Colonic mucosa (tissue), 4 donors: ENCODE measurements at regions not wholly inside any gene's neighbourhood (a gene's known extent, or its start where the extent isn't known, plus 50 kb on each side); places are given as distances from the start of the nearest gene placed in this dataset.

ENCODE experiments used
- DNase-seq: peaks from one replicate; pipeline ENCODE4 v3.0.0-alpha.2; 2020
- H3K27ac ChIP-seq: fragments of 200-600 bp; one replicate; pipeline ENCODE4 v1.8.0; 2021
- H3K27me3 ChIP-seq: fragments of 200-600 bp; one replicate; pipeline ENCODE4 v1.8.0; 2021
- H3K36me3 ChIP-seq: fragments of 200-600 bp; one replicate; pipeline ENCODE4 v1.8.0; 2021
- H3K4me1 ChIP-seq: fragments of 200-600 bp; one replicate; pipeline ENCODE4 v1.8.0; 2021; ENCODE audit warnings: mild to moderate bottlenecking
- H3K4me3 ChIP-seq: fragments of 200-600 bp; one replicate; pipeline ENCODE4 v1.8.0; 2021
- H3K9ac ChIP-seq, 2 donors: one replicate each; pipeline ENCODE4 v1.7.0; 2013; ENCODE audit warnings: control low read depth in 2 of 2, low read depth in 2 of 2, low read length in 2 of 2
- H3K9me3 ChIP-seq: fragments of 200-600 bp; one replicate; pipeline ENCODE4 v1.8.0; 2021
- intact Hi-C: fragments of 100-400 bp; cut with DNase I; formaldehyde crosslinking; loops from one replicate; pipeline ENCODE4 v1.14.1; 2022
- TF ChIP-seq, protein P1 (sequence below): fragments of 200-600 bp; IDR thresholded peaks from one replicate; pipeline ENCODE4 v1.8.0; 2022; ENCODE audit warnings: antibody characterized with exemption, mild to moderate bottlenecking
- donor health status: healthy.
- donor health status: DM: no; HTN: no; CAD: no.
- donor health status: DM: no; HTN: no; CAD: no.

DNA sequence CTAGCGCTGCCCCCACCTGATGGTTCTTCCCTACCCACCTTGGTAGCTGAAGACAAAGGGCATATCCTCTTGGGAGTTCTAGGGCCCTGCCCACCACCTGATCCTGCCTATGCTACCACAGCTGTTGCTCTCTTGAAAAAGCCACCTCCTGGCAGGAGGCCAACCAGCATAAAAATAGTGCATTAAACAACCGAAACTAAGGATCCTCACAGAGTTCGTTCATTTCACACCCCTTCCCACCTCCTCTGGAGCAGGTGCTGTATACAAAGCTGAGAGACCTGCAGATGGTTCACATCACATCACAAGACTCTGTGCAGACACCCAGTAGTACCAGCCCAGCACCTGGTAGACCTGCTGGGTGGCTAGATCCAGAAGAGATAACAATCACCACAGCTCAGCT, 1348.0 kb upstream of the TMEFF2 start:
- Histone ChIP-seq H3K27ac (no peak overlapping the region), H3K27me3 (no peaks in the 10 kb centered on the region), H3K4me1 (no peaks in the 10 kb centered on the region), H3K4me3 (no peak overlapping the region), H3K36me3 (no peaks in the 10 kb centered on the region), H3K9me3 (no peaks in the 10 kb centered on the region), H3K9ac (no peak overlapping the region)
- DNase-seq = no peak
- intact Hi-C loops = no loop called here
- TF ChIP-seq, protein P1, sequence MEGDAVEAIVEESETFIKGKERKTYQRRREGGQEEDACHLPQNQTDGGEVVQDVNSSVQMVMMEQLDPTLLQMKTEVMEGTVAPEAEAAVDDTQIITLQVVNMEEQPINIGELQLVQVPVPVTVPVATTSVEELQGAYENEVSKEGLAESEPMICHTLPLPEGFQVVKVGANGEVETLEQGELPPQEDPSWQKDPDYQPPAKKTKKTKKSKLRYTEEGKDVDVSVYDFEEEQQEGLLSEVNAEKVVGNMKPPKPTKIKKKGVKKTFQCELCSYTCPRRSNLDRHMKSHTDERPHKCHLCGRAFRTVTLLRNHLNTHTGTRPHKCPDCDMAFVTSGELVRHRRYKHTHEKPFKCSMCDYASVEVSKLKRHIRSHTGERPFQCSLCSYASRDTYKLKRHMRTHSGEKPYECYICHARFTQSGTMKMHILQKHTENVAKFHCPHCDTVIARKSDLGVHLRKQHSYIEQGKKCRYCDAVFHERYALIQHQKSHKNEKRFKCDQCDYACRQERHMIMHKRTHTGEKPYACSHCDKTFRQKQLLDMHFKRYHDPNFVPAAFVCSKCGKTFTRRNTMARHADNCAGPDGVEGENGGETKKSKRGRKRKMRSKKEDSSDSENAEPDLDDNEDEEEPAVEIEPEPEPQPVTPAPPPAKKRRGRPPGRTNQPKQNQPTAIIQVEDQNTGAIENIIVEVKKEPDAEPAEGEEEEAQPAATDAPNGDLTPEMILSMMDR = no peak

DNA sequence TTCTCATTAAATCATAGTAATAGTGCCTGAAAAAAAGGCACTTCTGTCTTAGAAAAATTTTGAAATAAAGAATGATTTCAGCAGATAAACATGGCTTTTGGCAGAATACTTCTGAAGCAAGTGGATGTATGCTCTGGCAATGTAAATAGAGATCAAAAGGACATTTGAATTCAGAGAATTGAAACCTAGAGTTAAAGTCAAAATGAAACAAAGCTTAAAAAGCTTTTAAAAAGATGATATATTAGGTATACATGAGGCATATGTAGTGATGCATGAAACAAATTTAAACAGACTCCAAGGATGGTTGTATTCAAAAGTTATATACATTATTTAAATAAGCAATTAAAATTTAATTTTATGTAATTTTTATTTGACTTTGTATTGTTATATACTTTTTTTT, 1344.5 kb upstream of the TMEFF2 start:
- Histone ChIP-seq H3K9me3 (no peaks in the 10 kb centered on the region), H3K36me3 (no peaks in the 10 kb centered on the region), H3K4me3 (no peak overlapping the region), H3K9ac (no peak overlapping the region), H3K27me3 (no peaks in the 10 kb centered on the region), H3K4me1 (no peaks in the 10 kb centered on the region), H3K27ac (no peak overlapping the region)
- intact Hi-C loops = no loop called here
- TF ChIP-seq, protein P1 = no peak
- no peak for DNase-seq

DNA sequence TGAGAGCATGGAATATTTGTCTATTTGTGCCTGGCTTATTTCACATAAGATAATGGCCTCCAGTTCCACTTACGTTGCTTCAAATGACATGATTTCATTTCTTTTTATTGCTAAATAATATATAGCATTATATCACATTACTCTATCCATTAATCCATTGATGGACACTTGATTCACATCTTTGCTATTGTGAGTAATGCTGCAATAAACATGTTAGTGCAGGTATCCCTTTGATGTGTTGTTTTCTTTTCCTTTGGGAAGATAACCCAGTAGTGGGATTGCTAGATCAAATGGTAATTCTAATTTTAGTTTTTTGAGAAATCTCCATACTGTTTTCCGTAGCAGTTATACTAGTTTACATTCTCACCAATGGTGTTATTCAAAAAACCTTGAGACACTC, 1343.3 kb upstream of the TMEFF2 start:
- no peaks in the 10 kb centered on the region for H3K36me3 ChIP-seq
- TF ChIP-seq, protein P1 = no peak
- no peaks in the 10 kb centered on the region for H3K9me3 ChIP-seq
- H3K27ac ChIP-seq = no peak overlapping the region
- H3K9ac ChIP-seq = no peak overlapping the region
- DNase-seq = no peak
- H3K4me3 ChIP-seq = no peak overlapping the region
- H3K27me3 ChIP-seq = no peaks in the 10 kb centered on the region
- H3K4me1 ChIP-seq = no peaks in the 10 kb centered on the region
- intact Hi-C loops = no loop called here

DNA sequence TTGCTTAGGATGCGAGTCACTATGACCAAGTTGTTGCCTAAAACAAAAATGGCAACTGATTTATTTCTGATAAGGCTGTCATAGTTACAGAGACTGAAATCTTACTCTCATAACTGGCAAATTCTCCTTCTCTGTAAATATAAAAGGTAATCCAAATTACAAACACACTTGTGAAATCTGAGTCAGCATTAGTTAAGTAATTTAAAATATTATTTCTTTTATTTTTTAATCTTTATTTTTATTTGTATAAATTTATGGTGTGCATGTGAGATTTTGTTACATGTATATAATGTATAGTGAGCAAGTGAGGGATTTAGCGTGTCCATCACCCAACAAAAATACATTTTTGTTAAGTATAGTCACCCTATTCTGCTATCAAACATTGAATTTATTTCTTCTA, 1342.8 kb upstream of the TMEFF2 start:
- no peak overlapping the region for H3K9ac ChIP-seq
- no peaks in the 10 kb centered on the region for H3K27me3 ChIP-seq
- no peak overlapping the region for H3K27ac ChIP-seq
- TF ChIP-seq, protein P1 = no peak
- no peaks in the 10 kb centered on the region for H3K4me1 ChIP-seq
- DNase-seq = no peak
- no peaks in the 10 kb centered on the region for H3K36me3 ChIP-seq
- intact Hi-C loops = no loop called here
- no peak overlapping the region for H3K4me3 ChIP-seq
- H3K9me3 ChIP-seq = no peaks in the 10 kb centered on the region

DNA sequence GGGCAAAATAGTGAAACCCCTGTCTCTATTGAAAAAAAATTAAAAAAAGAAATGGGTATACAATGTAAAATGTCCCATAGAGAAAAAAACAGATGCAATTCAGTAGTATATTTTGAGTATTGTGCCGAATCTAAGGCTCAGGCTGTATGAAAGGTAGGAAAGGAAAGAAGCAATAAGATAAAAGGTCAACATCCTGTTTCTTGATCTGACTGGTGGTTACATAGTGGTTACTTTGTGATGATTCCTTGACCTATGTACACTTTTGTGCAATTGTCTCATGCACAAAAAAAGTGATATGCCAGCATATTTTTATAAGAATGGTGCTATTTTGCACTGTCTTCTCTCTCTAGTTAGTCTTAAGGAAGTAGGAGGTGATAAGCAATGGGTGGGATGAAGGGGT, 1333.7 kb upstream of the TMEFF2 start:
- Histone ChIP-seq H3K27ac (no peak overlapping the region), H3K27me3 (no peaks in the 10 kb centered on the region), H3K9me3 (no peaks in the 10 kb centered on the region), H3K4me3 (no peak overlapping the region), H3K36me3 (no peaks in the 10 kb centered on the region), H3K4me1 (no peaks in the 10 kb centered on the region), H3K9ac (no peak overlapping the region)
- intact Hi-C loops = no loop called here
- TF ChIP-seq, protein P1 = no peak
- DNase-seq = no peak

DNA sequence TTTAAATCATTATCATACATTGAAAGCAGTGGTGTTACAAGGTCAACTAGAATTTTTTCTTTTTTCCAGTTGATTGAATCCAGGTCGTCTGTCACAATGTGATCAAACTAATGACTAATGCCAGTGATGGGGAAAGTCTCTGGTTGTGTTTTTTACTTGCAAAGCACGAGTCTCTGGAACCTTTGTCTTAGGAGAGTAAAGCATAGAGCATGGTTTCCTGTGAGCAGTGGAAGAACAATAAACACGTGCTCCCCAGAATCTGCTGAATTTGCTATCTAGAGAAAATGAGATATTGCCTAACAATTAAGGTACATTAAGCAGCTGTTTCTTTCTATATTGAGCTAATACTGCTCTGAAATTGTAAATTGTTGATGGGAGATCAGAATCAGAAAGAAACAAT, 1332.4 kb upstream of the TMEFF2 start:
- TF ChIP-seq, protein P1 = no peak
- no peak overlapping the region for H3K9ac ChIP-seq
- no peaks in the 10 kb centered on the region for H3K27me3 ChIP-seq
- no peaks in the 10 kb centered on the region for H3K36me3 ChIP-seq
- no peak overlapping the region for H3K27ac ChIP-seq
- intact Hi-C loops = no loop called here
- H3K4me1 ChIP-seq = no peaks in the 10 kb centered on the region
- no peaks in the 10 kb centered on the region for H3K9me3 ChIP-seq
- no peak overlapping the region for H3K4me3 ChIP-seq
- no peak for DNase-seq
